Activated B cell treated with CpG ODN at 0.5 μM for 24 hours (primary cell): ENCODE measurements at regions not wholly inside any gene's neighbourhood (a gene's known extent, or its start where the extent isn't known, plus 50 kb on each side); places are given as distances from the start of the nearest gene placed in this dataset.
"Not testable (repeated sequence)": the region's sequence is repeated elsewhere in the genome, so short reads cannot be mapped to it uniquely, and the experiment has no call there.

Experiments used
- ATAC-seq: fragments of 200-7000 bp; cut with Tn5 transposase; one replicate; pipeline ENCODE4 v1.10.0; 2021; ENCODE audit warnings: low read depth, mild to moderate bottlenecking, moderate library complexity
- CTCF ChIA-PET: fragments of 350-600 bp; sonication (Branson Sonifier 250); formaldehyde crosslinking; loops from one replicate; lab custom pipeline; 2021; ENCODE audit warnings: antibody characterized with exemption; lab: Charles Lee
- POLR2A ChIA-PET: fragments of 350-600 bp; sonication (Branson Sonifier 250); formaldehyde crosslinking; loops from one replicate; lab custom pipeline; 2021; ENCODE audit warnings: antibody characterized with exemption; lab: Charles Lee
- DNase-seq: peaks from one replicate; pipeline ENCODE4 v3.0.0; 2022
- H3K27ac Mint-ChIP-seq: one replicate; pipeline ENCODE4 v1.8.0; 2020; ENCODE audit warnings: mixed read lengths
- H3K27me3 Mint-ChIP-seq: one replicate; pipeline ENCODE4 v1.8.0; 2021; ENCODE audit warnings: mixed read lengths
- H3K36me3 Mint-ChIP-seq: one replicate; pipeline ENCODE4 v1.8.0; 2021; ENCODE audit warnings: low read depth, mixed read lengths
- H3K4me1 Mint-ChIP-seq: one replicate; pipeline ENCODE4 v1.8.0; 2021; ENCODE audit warnings: mixed read lengths
- H3K4me3 Mint-ChIP-seq: one replicate; pipeline ENCODE4 v1.8.0; 2020; ENCODE audit warnings: mild to moderate bottlenecking, mixed read lengths
- H3K9me3 Mint-ChIP-seq: one replicate; pipeline ENCODE4 v1.8.0; 2020; ENCODE audit warnings: mixed read lengths
- CTCF ChIP-seq: fragments of 200-600 bp; IDR thresholded peaks from one replicate; pipeline ENCODE4 v1.8.0; 2022; ENCODE audit warnings: antibody characterized with exemption, mild to moderate bottlenecking
- intact Hi-C: fragments of 100-400 bp; cut with micrococcal nuclease; formaldehyde crosslinking; loops from one replicate; pipeline ENCODE4 v1.15.1; 2024

- Mint-ChIP-seq H3K4me3 (no peak overlapping the region), H3K27me3 (peaks cover 18% of the 10 kb centered on the region), H3K27ac (no peak overlapping the region), H3K4me1 (no peaks in the 10 kb centered on the region), H3K9me3 (peaks cover 6% of the 10 kb centered on the region), H3K36me3 (no peaks in the 10 kb centered on the region)
- intact Hi-C loops, result no loop called here
- ATAC-seq (no peak), DNase-seq (no peak)
- ChIA-PET CTCF (no interaction called here), POLR2A (no interaction called here)
- TF ChIP-seq CTCF, result no peak
Observed at GRCh38 chr1:223041481-223041880, 101.6 kb downstream of the TLR5 start.

GRCh38 chr1:223045164-223045957 is 97.7 kb downstream of the TLR5 start:
- Mint-ChIP-seq H3K36me3 (no peaks in the 10 kb centered on the region), H3K4me1 (no peaks in the 10 kb centered on the region), H3K27me3 (peaks cover 2% of the 10 kb centered on the region), H3K9me3 (peaks cover 12% of the 10 kb centered on the region), H3K27ac (no peak overlapping the region), H3K4me3 (no peak overlapping the region)
- no peak for TF ChIP-seq CTCF
- intact Hi-C loops, result no loop called here
- POLR2A ChIA-PET, result no interaction called here
- DNase-seq (no peak), ATAC-seq (no peak)
- CTCF ChIA-PET, result no interaction called here

- no peak for TF ChIP-seq CTCF
- CTCF ChIA-PET, result no interaction called here
- no peak overlapping the region for H3K4me3 Mint-ChIP-seq
- intact Hi-C loops, result no loop called here
- H3K36me3 Mint-ChIP-seq, result no peaks in the 10 kb centered on the region
- DNase-seq (no peak), ATAC-seq (no peak)
- H3K9me3 Mint-ChIP-seq, result peaks cover 12% of the 10 kb centered on the region
- POLR2A ChIA-PET, result no interaction called here
- no peaks in the 10 kb centered on the region for H3K27me3 Mint-ChIP-seq
- no peak overlapping the region for H3K27ac Mint-ChIP-seq
- no peaks in the 10 kb centered on the region for H3K4me1 Mint-ChIP-seq
Observed at GRCh38 chr1:223046011-223046410, 97.0 kb downstream of the TLR5 start.

- POLR2A ChIA-PET, H3K27me3 Mint-ChIP-seq, DNase-seq, H3K27ac Mint-ChIP-seq, CTCF ChIA-PET, H3K4me3 Mint-ChIP-seq, intact Hi-C loops, ATAC-seq, H3K4me1 Mint-ChIP-seq, H3K36me3 Mint-ChIP-seq: not testable (repeated sequence)
- peaks cover 12% of the 10 kb centered on the region for H3K9me3 Mint-ChIP-seq
Observed at GRCh38 chr1:223046463-223046862, 96.6 kb downstream of the TLR5 start.

GRCh38 chr1:223048026-223048425 is 95.0 kb downstream of the TLR5 start:
- ChIA-PET POLR2A (no interaction called here), CTCF (no interaction called here)
- Mint-ChIP-seq H3K27ac (no peak overlapping the region), H3K27me3 (no peaks in the 10 kb centered on the region), H3K4me1 (no peaks in the 10 kb centered on the region), H3K9me3 (peaks cover 12% of the 10 kb centered on the region), H3K4me3 (no peak overlapping the region), H3K36me3 (no peaks in the 10 kb centered on the region)
- intact Hi-C loops, result no loop called here
- ATAC-seq, result no peak
- TF ChIP-seq CTCF, result no peak
- DNase-seq, result no peak

GRCh38 chr1:223052462-223052861 is 90.6 kb downstream of the TLR5 start:
- no peak for DNase-seq
- ChIA-PET POLR2A (no interaction called here), CTCF (no interaction called here)
- H3K4me3 Mint-ChIP-seq, result no peak overlapping the region
- no peaks in the 10 kb centered on the region for H3K4me1 Mint-ChIP-seq
- no peaks in the 10 kb centered on the region for H3K36me3 Mint-ChIP-seq
- H3K27me3 Mint-ChIP-seq, result no peaks in the 10 kb centered on the region
- intact Hi-C loops, result no loop called here
- TF ChIP-seq CTCF, result no peak
- no peak overlapping the region for H3K27ac Mint-ChIP-seq
- no peak for ATAC-seq
- H3K9me3 Mint-ChIP-seq, result no peaks in the 10 kb centered on the region
